Neural progenitor cell (in vitro differentiated cells): ENCODE measurements at regions not wholly inside any gene's neighbourhood (a gene's known extent, or its start where the extent isn't known, plus 50 kb on each side); places are given as distances from the start of the nearest gene placed in this dataset.

Experiments
- EZH2 ChIP-seq: fragments of 200-600 bp; sonication (generic); IDR thresholded peaks from 2 replicates; pipeline ENCODE4 v1.6.1; 2017; ENCODE audit warnings: antibody characterized with exemption, mild to moderate bottlenecking, moderate library complexity
- TF ChIP-seq, protein P1 (sequence below): fragments of 200-600 bp; sonication (generic); IDR thresholded peaks from 2 replicates; pipeline ENCODE4 v1.5.1; 2017; ENCODE audit warnings: antibody characterized with exemption, mild to moderate bottlenecking

DNA sequence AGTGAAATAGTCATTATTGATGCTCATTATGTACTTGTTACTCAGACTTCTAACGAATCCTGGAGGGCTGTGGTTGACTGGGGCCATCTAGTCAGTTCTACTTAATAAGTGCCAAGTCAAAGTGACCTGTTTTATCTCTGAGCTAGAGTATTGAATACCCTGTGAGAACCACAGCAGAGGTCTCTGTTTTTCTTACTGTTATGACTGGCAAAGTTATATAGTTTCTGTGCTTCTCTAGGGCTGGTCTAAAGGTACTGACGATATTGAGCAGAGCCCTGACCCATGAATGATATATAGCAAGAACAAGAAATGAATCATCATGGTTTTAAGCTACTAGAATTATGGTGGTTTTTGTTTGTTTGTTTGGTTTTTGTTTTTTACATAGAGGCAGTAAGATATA lies 555.8 kb downstream of the PLA2G4A start:
- TF ChIP-seq, protein P1, sequence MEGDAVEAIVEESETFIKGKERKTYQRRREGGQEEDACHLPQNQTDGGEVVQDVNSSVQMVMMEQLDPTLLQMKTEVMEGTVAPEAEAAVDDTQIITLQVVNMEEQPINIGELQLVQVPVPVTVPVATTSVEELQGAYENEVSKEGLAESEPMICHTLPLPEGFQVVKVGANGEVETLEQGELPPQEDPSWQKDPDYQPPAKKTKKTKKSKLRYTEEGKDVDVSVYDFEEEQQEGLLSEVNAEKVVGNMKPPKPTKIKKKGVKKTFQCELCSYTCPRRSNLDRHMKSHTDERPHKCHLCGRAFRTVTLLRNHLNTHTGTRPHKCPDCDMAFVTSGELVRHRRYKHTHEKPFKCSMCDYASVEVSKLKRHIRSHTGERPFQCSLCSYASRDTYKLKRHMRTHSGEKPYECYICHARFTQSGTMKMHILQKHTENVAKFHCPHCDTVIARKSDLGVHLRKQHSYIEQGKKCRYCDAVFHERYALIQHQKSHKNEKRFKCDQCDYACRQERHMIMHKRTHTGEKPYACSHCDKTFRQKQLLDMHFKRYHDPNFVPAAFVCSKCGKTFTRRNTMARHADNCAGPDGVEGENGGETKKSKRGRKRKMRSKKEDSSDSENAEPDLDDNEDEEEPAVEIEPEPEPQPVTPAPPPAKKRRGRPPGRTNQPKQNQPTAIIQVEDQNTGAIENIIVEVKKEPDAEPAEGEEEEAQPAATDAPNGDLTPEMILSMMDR, result no peak
- TF ChIP-seq EZH2, result no peak
